ENCODE measurements at regions not wholly inside any gene's neighbourhood (a gene's known extent, or its start where the extent isn't known, plus 50 kb on each side); places are given as distances from the start of the nearest gene placed in this dataset.
"Not testable (repeated sequence)": the region's sequence is repeated elsewhere in the genome, so short reads cannot be mapped to it uniquely, and the experiment has no call there.

DNA sequence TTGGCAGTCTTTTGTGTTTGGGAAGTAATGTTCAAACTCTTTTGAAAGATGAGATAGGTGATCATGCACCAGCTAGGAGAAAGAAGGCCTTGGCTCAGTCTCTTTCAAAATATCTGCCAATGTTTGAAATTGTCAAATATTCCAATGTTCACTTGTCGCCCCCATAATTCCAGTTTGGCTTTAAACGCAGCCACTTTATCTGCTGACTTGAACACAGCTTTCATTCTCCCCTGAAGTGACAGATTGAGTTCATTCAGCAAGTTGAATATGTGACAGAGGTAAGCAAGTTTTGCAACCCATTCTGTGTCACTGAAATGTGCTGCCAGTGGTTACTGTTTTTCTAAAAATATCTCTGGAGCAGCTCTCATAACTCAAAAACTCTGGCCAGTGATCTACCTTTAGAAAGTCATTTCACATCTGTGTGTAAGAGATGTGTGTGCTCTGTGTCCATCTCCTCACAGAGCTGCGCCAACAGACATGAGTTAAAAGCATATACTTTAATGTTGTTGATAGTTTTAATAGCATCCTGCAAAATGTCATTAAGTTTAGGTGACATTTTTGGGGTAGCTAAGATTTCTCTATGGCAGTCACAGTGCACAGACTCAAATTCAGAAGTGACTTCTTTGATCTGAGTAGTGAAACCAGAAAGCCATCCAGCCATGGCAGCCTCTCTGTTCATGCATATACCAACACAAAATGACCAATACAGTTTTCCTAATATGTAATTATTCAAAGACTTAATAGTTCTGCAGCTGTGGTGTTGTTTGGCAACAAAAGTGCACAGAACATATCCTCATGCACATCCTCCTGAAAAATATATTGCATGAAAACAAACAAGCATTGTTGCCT is 614.3 kb upstream of the MIS18BP1 start:
- DNase-seq (ENCODE audit: low spot score), result no peak

DNA sequence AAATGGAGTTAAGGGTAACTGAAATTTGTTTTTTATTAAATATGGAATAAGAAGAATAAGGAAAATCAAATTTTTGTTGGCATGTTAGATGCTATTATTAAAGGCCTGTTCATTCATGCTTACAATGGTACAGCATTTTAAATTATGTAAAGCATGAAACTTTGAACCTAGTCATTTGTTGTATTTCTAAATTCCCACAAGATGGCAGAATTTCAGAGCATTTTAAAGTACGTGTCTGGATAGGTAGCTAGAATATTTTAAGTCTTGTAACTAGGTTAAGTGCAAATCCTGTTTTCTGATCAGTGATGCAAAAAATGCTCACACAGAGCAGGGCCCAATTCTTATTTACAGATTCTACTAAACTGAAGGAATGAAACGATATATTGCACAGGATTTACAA is 585.6 kb upstream of the MIS18BP1 start:
- no peak for DNase-seq (ENCODE audit: low spot score)

DNA sequence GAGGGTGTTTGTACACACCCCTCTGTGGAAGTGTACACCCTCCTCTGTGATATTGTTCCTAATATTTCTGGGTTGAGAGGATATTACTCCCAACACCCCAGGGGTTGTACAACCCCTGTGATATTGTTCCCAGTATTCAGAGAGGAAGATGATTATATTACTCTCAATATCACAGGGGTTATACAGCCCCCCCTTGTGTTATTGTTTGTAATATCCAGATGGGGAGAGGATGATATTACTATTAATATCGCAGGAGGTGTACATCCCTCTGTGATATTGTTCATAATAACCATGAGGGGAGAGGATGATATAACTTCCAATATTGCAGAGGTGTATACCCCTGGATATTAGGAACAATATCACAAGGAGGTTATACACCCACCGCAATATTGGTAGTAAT is 566.1 kb upstream of the MIS18BP1 start:
- DNase-seq (ENCODE audit: low spot score), result no peak

DNA sequence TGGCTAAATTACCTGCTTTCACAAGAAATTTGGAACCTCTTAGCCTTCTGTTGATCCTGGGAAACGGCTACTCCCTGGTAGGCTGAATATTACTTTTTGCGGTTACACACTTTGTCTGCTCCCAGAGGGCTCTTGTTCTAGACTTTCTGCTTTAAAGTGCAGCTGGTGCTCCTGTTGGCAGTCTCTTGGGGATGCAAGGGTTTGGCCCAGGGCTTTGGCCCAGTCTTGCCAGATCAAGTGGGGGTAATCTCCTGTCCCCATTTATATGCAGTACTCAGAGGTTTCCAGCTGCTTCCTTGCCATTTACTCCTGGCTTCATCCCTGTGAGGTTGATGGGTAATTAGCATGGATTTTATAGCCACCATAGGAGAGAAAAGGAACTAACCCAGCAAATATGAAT is 558.2 kb upstream of the MIS18BP1 start:
- no peak for DNase-seq (ENCODE audit: low spot score)

DNA sequence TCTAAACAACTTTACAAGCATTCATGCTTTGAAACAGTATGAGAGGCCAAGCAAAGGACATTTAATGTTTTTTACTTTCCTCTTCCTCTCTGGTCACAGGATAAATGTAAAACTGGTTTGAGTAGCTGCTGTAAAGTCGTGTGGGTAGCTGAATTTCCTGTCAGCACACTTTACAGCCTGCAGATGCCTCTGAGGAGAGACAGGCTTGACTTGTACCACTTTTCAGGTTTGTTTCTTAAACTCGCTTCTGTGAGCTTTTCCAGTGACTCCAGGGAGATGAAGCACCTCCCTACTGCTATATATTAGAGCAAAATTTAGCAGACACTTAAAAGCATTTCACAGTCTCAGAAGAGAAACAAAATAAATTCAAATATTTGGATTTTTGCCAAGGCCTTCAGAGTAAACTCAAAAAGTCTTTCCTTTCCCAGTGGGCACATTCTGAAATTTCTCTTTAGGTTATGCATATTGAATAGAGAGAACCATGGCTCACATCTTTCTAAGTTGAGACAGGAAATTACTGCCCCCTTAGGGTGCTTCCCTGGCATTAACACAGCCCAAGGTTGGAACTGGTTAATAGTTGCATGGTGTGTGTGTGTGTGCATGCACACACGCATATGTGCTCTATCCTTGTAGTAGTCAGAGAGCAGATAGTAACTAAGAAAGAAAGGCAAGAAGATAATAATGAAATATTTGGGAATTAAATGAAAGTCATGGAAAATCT is 557.3 kb upstream of the MIS18BP1 start:
- no peak for DNase-seq (ENCODE audit: low spot score)

DNA sequence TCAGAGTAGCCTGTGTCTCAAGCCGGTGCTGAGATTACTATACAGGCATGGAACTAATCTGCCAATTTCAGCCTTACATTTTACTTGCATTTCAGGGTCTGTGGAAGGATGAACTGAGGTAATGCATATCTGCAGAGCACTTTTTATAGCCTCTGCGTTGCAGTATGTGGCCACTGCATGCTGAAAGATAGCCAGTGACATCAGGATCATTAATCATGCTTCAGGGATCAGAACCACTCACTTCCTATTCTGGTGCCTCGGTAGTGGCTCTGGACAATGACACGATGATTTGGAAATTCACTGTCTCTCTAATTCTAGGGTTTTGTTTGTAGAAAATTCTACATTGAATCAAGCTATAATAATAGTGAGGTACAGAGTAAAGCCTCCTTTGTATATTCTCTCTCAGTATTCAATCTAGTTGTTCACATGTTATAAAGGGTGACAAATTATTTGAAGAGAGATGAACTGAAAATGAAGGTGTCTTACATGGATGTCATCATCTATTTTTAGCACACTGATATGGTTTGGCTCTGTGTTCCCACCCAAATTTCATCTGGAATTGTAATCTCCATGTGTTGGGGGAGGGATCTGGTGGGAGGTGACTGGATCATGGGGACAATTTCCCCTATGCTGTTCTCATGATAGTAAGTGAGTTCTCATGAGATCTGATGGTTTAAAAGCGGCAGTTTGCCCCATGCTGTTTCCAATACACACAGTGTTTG is 554.3 kb upstream of the MIS18BP1 start:
- no peak for DNase-seq (ENCODE audit: low spot score)

DNA sequence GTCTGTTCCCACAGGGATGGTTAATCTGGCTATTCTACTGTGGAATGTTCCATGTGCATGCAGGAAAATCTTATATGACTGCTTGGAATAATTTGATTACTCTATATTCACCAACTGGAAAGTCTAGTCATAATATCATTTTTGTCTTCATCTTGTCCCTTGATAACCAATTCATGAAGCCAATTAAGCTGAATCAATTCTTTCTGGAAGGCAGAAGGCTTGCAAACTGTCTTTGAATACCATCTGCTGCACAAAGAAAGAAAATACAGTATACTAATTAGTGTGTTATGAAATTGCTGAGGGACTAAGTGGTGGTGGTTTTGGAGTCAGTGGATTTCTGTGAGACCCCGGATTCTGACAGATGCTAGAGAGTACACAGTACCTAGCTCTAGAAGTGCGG is 546.5 kb upstream of the MIS18BP1 start:
- DNase-seq (ENCODE audit: low spot score), result no peak

DNA sequence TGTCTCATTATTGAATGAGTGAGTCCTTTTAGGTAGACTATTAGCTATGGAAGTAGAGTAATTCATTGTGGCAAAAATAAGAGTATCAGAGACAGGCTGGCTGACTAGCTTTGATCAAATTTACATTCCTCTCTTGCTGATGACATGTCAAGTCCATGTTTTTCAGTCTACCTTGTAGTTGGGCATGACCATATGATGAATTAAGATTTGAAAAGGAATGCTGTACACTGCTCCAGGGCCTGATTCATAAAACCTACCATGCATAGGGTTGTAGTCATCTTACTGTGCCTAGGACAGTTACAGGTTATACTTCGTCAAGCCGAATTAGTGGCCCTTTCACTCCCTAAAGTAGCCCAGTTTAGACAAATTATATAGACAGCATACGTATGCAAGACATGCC is 545.7 kb upstream of the MIS18BP1 start:
- DNase-seq (ENCODE audit: low spot score), result no peak

DNA sequence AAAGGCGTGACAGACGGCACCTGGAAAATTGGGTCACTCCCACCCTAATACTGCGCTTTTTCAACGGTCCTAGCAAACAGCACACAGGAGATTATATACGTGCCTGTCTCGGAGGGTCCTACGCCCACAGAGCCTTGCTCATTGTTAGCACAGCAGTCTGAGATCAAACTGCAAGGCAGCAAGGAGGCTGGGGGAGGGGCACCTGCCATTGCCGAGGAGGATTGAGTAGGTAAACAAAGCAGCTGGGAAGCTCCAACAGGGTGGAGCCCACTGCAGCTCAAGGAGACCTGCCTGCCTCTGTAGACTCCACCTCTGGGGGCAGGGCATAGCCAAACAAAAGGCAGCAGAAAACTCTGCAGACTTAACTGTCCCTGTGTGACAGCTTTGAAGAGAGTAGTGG is 543.0 kb upstream of the MIS18BP1 start:
- DNase-seq (ENCODE audit: low spot score), result not testable (repeated sequence)

DNA sequence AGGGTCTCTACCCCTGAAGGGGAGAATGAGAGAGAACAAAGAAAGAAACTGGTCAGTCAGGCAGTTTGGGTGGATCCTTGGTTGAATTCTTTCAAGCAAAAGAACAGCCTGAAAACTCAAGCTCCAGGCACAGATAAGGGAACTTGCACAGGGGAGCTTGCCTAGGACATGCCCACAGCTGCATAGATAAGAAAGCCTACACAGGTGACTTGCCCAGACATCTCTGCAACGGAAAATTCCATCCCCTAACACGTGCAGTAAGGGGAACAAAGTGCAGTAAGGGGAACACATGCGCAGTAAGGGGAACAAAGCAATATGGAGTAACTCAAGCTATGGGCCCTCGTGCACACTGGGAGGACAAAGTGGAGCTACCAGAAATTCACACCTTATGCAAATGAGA is 540.1 kb upstream of the MIS18BP1 start:
- DNase-seq (ENCODE audit: low spot score), result no peak

DNA sequence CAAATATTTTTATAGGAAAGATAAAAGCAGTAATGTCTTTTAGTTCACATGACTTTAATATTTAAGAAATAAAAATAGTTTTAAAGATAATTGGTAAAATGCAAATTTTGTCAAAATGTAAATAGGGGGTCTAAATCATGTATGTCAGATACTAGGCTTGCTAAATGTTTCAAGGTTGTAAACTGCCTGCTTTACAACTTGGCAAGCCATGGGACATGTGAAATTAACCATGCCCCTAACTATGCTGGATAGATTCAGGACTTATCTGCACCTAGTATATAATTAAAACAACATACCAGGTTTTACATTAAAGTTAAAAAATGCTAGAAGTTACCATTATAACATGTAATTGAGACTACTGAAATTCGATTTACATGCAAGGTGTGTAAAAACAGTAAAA is 537.3 kb upstream of the MIS18BP1 start:
- no peak for DNase-seq (ENCODE audit: low spot score)

DNA sequence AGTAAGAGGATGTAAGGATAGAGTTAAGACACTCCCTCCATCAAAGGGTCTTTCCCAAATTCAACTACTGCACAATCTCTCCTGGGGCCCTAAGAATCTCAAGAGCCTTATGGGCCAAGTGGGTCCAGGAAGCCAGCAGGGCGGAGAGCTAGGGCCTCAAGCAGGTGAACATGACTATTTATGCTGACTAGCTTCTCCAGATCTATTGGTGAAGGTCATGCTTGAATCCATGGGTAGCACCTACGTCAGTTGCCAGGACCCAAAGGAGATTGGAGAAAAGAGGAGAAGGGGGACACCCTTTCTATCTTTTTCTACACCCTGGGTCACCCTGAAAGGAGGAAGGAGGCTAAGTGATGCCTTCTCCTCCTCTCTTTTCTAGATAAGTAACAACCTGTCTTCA is 534.2 kb upstream of the MIS18BP1 start:
- DNase-seq (ENCODE audit: low spot score), result no peak

DNA sequence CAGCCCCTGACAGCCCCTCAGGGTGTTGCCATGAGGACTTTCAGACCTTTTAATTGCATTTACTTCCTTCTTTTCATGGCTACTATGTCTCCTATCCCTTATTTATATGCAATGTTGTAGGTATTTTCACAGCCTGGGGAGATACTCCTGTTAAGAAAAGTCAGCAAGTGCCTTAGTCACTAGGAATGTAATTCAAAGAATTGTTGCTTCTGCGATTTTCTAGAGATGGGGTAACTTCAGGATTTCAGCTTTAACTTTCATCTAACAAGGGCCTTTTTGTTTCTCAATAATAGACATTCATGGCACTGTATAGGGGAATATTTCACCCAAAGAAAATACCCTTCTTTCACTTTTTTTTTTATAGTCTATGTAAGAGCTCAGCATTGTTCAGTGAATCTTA is 533.3 kb upstream of the MIS18BP1 start:
- no peak for DNase-seq (ENCODE audit: low spot score)

DNA sequence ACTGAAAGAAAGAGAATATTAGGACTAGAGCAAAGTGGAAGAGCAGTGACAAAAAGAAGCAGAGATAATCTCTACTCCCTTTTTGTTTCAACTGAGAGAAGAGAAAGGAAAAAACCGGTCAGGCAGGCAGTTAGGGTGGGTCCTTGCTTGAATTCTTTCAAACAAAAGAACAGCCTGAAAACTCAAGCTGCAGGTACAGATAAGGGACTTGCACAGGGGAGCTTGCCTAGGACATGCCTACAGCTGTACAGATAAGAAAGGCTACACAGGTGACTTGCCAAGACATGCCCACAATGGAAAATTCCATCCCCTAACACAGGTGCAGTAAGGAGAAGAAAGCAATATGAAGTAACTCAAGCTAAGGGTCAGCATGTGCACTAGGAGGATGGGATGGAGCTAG is 532.2 kb upstream of the MIS18BP1 start:
- no peak for DNase-seq (ENCODE audit: low spot score)

DNA sequence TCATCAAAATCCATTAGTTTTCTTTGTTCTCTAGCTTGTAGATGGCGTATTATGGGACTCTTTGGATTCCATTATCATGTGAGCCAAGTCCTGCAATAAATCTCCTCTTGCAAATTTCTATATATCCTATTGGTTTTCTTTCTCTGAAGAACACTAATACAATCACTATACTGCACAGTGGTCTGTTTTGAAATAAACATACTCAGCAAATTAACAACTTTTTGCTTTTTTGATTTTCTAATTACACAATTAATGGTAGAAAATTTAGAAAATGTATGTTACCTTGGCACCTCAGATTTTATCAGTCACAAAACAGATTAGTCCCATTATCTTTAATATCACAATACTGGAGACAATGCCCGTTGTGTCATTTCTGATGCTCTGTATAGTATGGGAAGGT is 513.2 kb upstream of the MIS18BP1 start:
- no peak for DNase-seq (ENCODE audit: low spot score)

DNA sequence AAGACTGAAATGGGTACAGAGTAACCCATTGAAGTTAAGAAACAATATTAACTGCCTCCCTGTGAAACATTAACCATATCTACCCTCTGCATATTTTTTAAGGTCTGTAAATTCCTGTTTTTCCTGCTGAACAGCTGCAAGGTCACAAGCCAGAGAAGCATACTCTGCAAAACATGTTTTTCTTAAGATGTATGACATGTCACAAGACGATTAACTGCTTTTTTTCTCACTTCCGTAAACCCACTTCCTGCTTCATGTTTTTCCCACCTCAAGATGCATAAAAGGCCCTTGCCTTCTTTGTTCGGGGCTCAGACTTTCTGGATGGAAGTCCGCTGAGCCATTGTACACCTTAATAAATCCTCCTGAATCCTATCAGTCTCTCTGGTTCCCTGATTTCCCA is 504.7 kb upstream of the MIS18BP1 start:
- no peak for DNase-seq (ENCODE audit: low spot score)

DNA sequence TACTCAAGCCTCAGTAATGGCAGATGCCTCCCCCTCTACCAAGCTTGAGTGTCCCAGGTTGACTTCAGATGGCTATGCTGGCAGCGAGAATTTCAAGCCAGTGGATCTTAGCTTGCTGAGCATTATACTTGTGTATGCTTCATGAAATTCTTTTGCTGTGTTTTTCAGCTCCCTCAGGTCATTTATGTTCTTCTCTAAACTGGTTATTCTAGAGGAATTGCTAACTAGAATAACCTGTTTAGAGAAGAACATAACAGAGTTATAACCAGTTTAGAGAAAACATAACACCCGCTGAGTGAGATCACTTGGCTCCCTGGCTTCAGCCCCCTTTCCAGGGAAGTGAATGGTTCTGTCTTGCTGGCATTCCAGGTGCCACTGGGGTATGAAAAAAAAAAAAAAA is 503.4 kb upstream of the MIS18BP1 start:
- DNase-seq (ENCODE audit: low spot score), result not testable (repeated sequence)

DNA sequence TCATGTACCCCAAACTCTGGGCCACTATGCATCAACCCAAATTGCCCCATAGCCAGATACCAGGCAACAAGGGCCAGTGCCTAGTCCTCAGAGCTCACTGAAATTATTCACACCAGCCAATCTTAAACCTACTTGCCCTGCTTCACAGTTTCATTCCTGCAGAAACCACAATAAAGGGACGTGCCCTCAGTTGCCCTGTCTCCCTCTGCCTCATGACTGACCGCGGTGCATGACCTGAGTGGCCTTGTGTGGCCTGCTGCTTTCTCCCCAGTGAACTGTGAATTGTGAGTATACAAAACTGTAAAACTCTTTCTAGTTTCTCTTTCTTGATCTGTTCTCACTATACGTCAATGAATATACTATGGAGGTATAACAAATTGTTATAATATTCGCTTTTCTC is 490.9 kb upstream of the MIS18BP1 start:
- DNase-seq (ENCODE audit: low spot score), result no peak

DNA sequence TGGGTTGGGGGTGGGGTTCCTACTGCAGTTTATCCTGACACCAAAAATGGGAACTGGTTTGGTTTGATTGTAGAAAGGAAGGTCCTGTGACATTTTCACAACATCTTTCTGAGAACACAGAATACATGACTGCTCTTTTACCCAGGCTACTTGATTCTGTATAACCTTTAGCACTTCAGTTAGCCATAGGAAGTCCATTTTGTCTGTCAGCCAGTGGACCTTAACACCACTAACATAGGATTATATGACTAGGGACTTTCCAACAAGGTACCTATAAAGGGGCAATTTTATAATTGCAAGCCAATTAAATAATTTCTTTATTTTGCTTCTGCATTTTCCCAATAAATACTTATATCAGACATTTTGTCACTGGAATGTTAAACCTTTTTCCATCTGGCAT is 489.2 kb upstream of the MIS18BP1 start:
- no peak for DNase-seq (ENCODE audit: low spot score)

DNA sequence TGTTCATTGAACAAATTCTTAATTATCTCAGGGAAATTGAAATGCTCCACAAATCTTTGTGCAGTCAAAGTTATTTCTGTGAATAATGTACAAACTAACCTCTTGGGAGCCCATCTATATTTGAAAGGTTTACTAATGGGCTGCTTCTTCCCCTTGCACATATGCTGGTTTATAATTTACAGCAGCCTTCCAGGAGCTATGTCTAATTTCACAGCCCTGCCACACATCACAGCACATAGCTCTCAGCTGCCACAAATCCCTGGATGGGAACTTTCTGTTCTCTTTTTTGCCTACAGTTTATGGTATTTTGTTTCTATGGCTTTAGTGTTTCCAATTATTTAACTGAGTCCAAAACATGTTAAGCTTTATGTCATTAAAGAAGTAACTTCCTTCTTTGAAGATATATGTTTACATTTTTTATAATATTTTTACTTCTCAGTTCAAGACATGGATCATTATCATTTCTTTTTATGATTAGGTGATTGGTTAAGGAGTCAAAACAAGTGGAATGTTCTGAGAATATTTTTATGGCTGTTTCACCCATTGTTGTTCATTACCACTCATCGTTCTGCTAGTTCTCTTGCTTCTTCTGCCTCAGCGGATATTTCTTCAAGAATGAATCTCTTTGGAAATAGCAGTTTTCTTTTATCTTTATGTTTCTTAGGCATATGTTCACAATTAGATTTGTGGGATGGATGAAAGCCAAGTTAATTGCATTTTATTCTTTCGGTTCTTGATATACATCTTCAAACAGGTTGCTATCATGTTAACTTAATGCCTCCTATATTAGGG is 475.6 kb upstream of the MIS18BP1 start:
- DNase-seq (ENCODE audit: low spot score), result no peak

DNA sequence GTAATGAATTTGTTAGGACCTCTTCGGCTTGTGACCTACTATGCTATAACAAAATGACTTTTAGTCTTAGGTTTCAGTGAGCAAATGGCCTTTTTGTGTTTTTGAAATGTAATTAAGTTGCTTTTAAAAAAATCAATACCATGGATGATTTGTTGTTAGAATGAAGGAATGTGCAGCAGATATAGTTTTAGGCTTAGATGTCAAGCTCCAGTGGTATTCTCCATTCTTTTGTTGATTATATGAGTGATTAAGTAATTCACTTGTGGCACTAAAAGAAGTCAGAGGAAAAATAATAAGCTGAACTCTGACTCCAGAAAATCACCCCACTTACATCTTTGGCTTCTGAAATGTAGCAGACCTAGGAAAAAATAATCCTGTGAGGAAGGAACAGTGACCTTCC is 474.1 kb upstream of the MIS18BP1 start:
- no peak for DNase-seq (ENCODE audit: low spot score)

DNA sequence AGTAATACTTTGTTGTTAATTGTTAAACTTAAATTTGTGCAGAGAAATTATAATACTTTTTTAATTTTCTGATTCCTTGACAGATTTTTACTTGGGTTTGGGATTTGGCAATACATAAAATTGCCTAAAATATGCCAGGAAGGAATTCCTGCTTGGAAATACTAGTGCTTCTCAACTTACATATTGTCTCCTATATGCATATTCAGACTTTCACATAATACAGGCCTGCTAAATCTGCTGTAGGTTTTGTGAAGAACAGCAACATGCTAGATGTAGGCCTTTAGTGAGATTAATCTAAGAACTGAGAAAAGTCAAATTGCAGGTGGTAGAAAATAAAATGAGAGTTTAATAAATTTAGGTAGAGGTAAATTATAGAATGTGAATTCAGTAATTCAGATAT is 468.5 kb upstream of the MIS18BP1 start:
- DNase-seq (ENCODE audit: low spot score), result no peak

Measured in HuH-7 (cell line).